GM12875 (cell line): ENCODE measurements at regions not wholly inside any gene's neighbourhood (a gene's known extent, or its start where the extent isn't known, plus 50 kb on each side); places are given as distances from the start of the nearest gene placed in this dataset.

Source experiments
- H3K4me3 ChIP-seq: one replicate; pipeline ENCODE4 v1.5.1; 2011; ENCODE audit warnings: low read depth, low read length, control low read depth
- CTCF ChIP-seq: IDR thresholded peaks from 2 replicates; pipeline ENCODE4 v1.5.1; 2011; ENCODE audit warnings: low read depth, mild to moderate bottlenecking, control low read depth, inconsistent platforms, low read length, moderate library complexity, borderline replicate concordance; ENCODE audit not compliant: insufficient read depth

GRCh38 chr3:194287374-194287773 is 63.8 kb downstream of the CPN2 start:
- TF ChIP-seq CTCF, result no peak
- H3K4me3 ChIP-seq, result no peak overlapping the region

GRCh38 chr3:194287977-194288706 is 63.0 kb downstream of the CPN2 start:
- no peak for TF ChIP-seq CTCF
- no peak overlapping the region for H3K4me3 ChIP-seq
